ENCODE measurements at regions not wholly inside any gene's neighbourhood (a gene's known extent, or its start where the extent isn't known, plus 50 kb on each side); places are given as distances from the start of the nearest gene placed in this dataset.

GRCh38 chr5:118302786-118303185, 685.6 kb downstream of the DTWD2 start:
- no peak overlapping the region for H3K4me3 Mint-ChIP-seq
- no peak overlapping the region for H3K27ac ChIP-seq (ENCODE audit: insufficient read length, low read depth, low read length)
- H3K4me2 ChIP-seq (ENCODE audit: insufficient read depth, insufficient read length, low read length) = no peak overlapping the region
- H3K23ac ChIP-seq (ENCODE audit: insufficient read length, low read depth, low read length) = no peak overlapping the region
- H3K18ac ChIP-seq (ENCODE audit: insufficient read length, low read depth, low read length) = no peak overlapping the region
- H2BK15ac ChIP-seq (ENCODE audit: low read depth, low read length) = no peak overlapping the region
- no peak overlapping the region for H4K5ac ChIP-seq (ENCODE audit: insufficient read length, low read depth, low read length)
- no CpG with 5 or more reads among the region's 1 CpG for WGBS (ENCODE audit: extremely low coverage, insufficient read length, low lambda C conversion rate)
- H2BK5ac ChIP-seq (ENCODE audit: insufficient read length, low read length) = no peak overlapping the region
- no peaks in the 10 kb centered on the region for H3K36me3 Mint-ChIP-seq (ENCODE audit: insufficient read depth in 1 of 3, low read depth in 3 of 3)
- no peak overlapping the region for H2AK5ac ChIP-seq (ENCODE audit: insufficient read length, low read length)
- H3K27me3 ChIP-seq (ENCODE audit: insufficient read depth, low read length) = no peaks in the 10 kb centered on the region
- TF ChIP-seq CTCF (conservative IDR thresholded peaks at IDR 0.05) = no peak
- no peaks in the 10 kb centered on the region for H3K9me3 Mint-ChIP-seq
- H3T11ph ChIP-seq (ENCODE audit: low read length) = no peak overlapping the region
- H2BK120ac ChIP-seq (ENCODE audit: low read depth, low read length, poor library complexity, severe bottlenecking) = no peak overlapping the region
- H4K91ac ChIP-seq (ENCODE audit: insufficient read length, low read depth, low read length) = no peak overlapping the region
- no peak for DNase-seq
- no peaks in the 10 kb centered on the region for H3K79me2 ChIP-seq (ENCODE audit: insufficient read depth, low read length)
- H3K9me3 ChIP-seq (ENCODE audit: control insufficient read depth, low read depth, low read length) = no peaks in the 10 kb centered on the region
- H2BK12ac ChIP-seq (ENCODE audit: insufficient read length, low read depth, low read length) = no peak overlapping the region
- H3K9ac ChIP-seq (ENCODE audit: extremely low read depth, insufficient read length, low read length) = no peak overlapping the region
- no peaks in the 10 kb centered on the region for H3K79me1 ChIP-seq (ENCODE audit: insufficient read depth, low read depth, low read length, poor library complexity, severe bottlenecking)
- H2BK20ac ChIP-seq (ENCODE audit: low read depth, low read length, poor library complexity, severe bottlenecking) = no peak overlapping the region
- H2AFZ ChIP-seq (ENCODE audit: low read length) = no peak overlapping the region
- no peak overlapping the region for H3K56ac ChIP-seq (ENCODE audit: insufficient read length, low read depth, low read length)
- H3K4ac ChIP-seq (ENCODE audit: low read depth, low read length) = no peak overlapping the region
- no peak overlapping the region for H3K14ac ChIP-seq (ENCODE audit: insufficient read depth, low read length)
- no peaks in the 10 kb centered on the region for H3K27me3 Mint-ChIP-seq (ENCODE audit: low read depth)
- H3K23me2 ChIP-seq (ENCODE audit: insufficient read length, low read depth, low read length, poor library complexity, severe bottlenecking) = no peaks in the 10 kb centered on the region
- no peaks in the 10 kb centered on the region for H4K20me1 ChIP-seq (ENCODE audit: control insufficient read depth, insufficient read depth, insufficient read length)
- no peaks in the 10 kb centered on the region for H3K4me1 Mint-ChIP-seq
- no peak overlapping the region for H3K27ac Mint-ChIP-seq
- no peak overlapping the region for H4K8ac ChIP-seq (replicated peaks; ENCODE audit: insufficient read length, low read depth, low read length)
- no peaks in the 10 kb centered on the region for H3K4me1 ChIP-seq (ENCODE audit: insufficient read depth, low read length)
